NB4 (cell line): ENCODE measurements at regions not wholly inside any gene's neighbourhood (a gene's known extent, or its start where the extent isn't known, plus 50 kb on each side); places are given as distances from the start of the nearest gene placed in this dataset.

ENCODE experiments used
- CTCF ChIP-seq: IDR thresholded peaks from one replicate; pipeline ENCODE4 v1.5.1; 2012; ENCODE audit warnings: low read depth, low read length
- MAX ChIP-seq: IDR thresholded peaks from 2 replicates; pipeline ENCODE4 v1.6.1; 2011; ENCODE audit warnings: low read depth, low read length
- POLR2A ChIP-seq: IDR thresholded peaks from 2 replicates; pipeline ENCODE4 v1.6.1; 2011; ENCODE audit warnings: mild to moderate bottlenecking; ENCODE audit not compliant: insufficient read length; ENCODE audit errors: extremely low read depth

- no peak for TF ChIP-seq CTCF
- TF ChIP-seq POLR2A: no peak
- no peak for TF ChIP-seq MAX
These were observed 387.9 kb upstream of the PTBP2 start for GRCh38 chr1:96333522-96334235.
